ENCODE measurements at regions not wholly inside any gene's neighbourhood (a gene's known extent, or its start where the extent isn't known, plus 50 kb on each side); places are given as distances from the start of the nearest gene placed in this dataset.
"Not testable (repeated sequence)": the region's sequence is repeated elsewhere in the genome, so short reads cannot be mapped to it uniquely, and the experiment has no call there.

- no peak for DNase-seq (ENCODE audit: low read depth)
Observed at GRCh38 chr5:21613971-21614488, 1239.1 kb downstream of the CDH12 start.

GRCh38 chr5:21603796-21604195, 1249.3 kb downstream of the CDH12 start:
- DNase-seq (ENCODE audit: low read depth) = no peak

GRCh38 chr5:21594566-21594965, 1258.6 kb downstream of the CDH12 start:
- no peak for DNase-seq (ENCODE audit: low read depth)

- DNase-seq (ENCODE audit: low read depth) = no peak
Observed at GRCh38 chr5:21593261-21593660, 1259.9 kb downstream of the CDH12 start.

GRCh38 chr5:21581508-21581907, 1271.6 kb downstream of the CDH12 start:
- DNase-seq (ENCODE audit: low read depth) = no peak

- no peak for DNase-seq (ENCODE audit: low read depth)
Observed at GRCh38 chr5:21574961-21575360, 1278.2 kb downstream of the CDH12 start.

- no peak for DNase-seq (ENCODE audit: low read depth)
Observed at GRCh38 chr5:21574438-21574837, 1278.7 kb downstream of the CDH12 start.

GRCh38 chr5:21573416-21574314, 1279.5 kb downstream of the CDH12 start:
- DNase-seq (ENCODE audit: low read depth) = no peak

- not testable (repeated sequence) for DNase-seq (ENCODE audit: low read depth)
Observed at GRCh38 chr5:21571196-21571595, 1281.9 kb downstream of the CDH12 start.

- DNase-seq (ENCODE audit: low read depth) = peak; percentile 3
Observed at GRCh38 chr5:21559109-21559508, 1294.0 kb downstream of the CDH12 start.

GRCh38 chr5:21552263-21552662, 1300.9 kb downstream of the CDH12 start:
- DNase-seq (ENCODE audit: low read depth) = not testable (repeated sequence)

GRCh38 chr5:21550916-21551315, 1302.2 kb downstream of the CDH12 start:
- not testable (repeated sequence) for DNase-seq (ENCODE audit: low read depth)

- not testable (repeated sequence) for DNase-seq (ENCODE audit: low read depth)
Observed at GRCh38 chr5:21547656-21548055, 1305.5 kb downstream of the CDH12 start.

GRCh38 chr5:21535114-21535513, 1318.0 kb downstream of the CDH12 start:
- not testable (repeated sequence) for DNase-seq (ENCODE audit: low read depth)

GRCh38 chr5:21521157-21521556, 1332.0 kb downstream of the CDH12 start:
- not testable (repeated sequence) for DNase-seq (ENCODE audit: low read depth)

- not testable (repeated sequence) for DNase-seq (ENCODE audit: low read depth)
Observed at GRCh38 chr5:21496926-21497325, 1356.2 kb downstream of the CDH12 start.

- not testable (repeated sequence) for DNase-seq (ENCODE audit: low read depth)
Observed at GRCh38 chr5:21496056-21496455, 1357.1 kb downstream of the CDH12 start.

GRCh38 chr5:21495235-21495634, 1357.9 kb downstream of the CDH12 start:
- not testable (repeated sequence) for DNase-seq (ENCODE audit: low read depth)

GRCh38 chr5:21494033-21494432, 1359.1 kb downstream of the CDH12 start:
- not testable (repeated sequence) for DNase-seq (ENCODE audit: low read depth)

GRCh38 chr5:21491182-21491581, 1362.0 kb downstream of the CDH12 start:
- not testable (repeated sequence) for DNase-seq (ENCODE audit: low read depth)

- not testable (repeated sequence) for DNase-seq (ENCODE audit: low read depth)
Observed at GRCh38 chr5:21488828-21489227, 1364.3 kb downstream of the CDH12 start.

- DNase-seq (ENCODE audit: low read depth) = not testable (repeated sequence)
Observed at GRCh38 chr5:21485458-21486000, 1367.6 kb downstream of the CDH12 start.

- not testable (repeated sequence) for DNase-seq (ENCODE audit: low read depth)
Observed at GRCh38 chr5:21484498-21484889, 1368.7 kb downstream of the CDH12 start.
